GM18519 (cell line): ENCODE measurements at regions not wholly inside any gene's neighbourhood (a gene's known extent, or its start where the extent isn't known, plus 50 kb on each side); places are given as distances from the start of the nearest gene placed in this dataset.
"Not testable (repeated sequence)": the region's sequence is repeated elsewhere in the genome, so short reads cannot be mapped to it uniquely, and the experiment has no call there.

Experiments used
- ATAC-seq: cut with Tn5 transposase; IDR thresholded peaks from one replicate; pipeline ENCODE4 v1.9.1; 2021; ENCODE audit warnings: mild to moderate bottlenecking, moderate library complexity; ENCODE audit not compliant: unreplicated experiment, low FRiP score

DNA sequence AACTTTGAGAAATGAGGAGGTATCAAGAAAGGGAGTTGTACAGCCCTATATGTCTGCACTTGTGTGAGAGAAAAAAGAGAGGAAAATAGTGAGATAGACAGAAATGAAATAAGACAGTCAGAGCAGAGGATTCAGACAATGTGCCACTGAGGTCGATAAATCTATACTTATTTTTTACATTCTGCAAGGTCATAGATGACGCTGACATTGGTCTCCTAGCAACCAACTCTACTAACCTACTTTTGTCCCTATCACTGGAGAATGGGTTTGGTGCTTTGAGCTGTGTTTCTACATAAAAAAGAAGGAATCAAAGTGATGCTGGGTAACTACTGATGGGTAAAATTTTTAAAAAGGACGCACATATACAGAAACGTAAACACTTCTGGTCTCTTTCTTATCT lies 573.3 kb upstream of the RORB start:
- no peak for ATAC-seq

DNA sequence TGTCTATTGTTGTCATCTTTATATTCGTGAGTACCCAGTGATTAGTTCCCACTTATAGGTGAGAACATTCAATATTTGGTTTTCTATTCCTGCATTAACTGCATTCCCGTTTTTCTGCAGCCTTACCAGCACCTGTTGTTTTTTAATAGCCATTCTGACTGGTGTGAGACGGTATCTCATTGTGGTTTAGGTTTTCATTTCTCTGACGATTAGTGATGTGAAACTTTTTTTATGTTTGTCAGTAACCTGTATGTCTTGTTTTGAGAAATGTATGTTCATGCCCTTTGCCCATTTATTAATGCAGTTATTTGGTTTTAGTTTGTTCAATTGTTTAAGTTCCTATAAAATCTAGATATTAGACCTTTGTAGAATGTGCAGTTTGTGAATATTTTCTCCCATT lies 546.0 kb upstream of the RORB start:
- ATAC-seq, result no peak

DNA sequence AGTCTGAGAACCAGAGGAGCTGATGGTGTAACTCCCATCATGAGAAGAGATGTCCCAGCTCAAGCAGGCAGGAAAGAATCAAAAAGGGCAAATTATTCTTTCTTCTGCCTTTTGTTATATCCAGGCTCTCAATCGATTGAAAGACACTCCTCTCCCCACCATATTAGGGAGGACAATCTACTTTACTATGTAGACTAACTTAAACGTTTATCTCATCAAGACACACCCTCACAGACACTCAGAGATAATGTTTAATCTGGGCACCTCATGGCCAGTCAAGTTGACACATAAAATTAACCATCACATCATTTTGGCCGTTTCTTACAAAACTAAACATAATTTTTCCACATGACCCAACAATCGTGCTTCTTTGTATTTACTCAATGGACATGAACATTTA lies 534.3 kb upstream of the RORB start:
- ATAC-seq, result no peak

DNA sequence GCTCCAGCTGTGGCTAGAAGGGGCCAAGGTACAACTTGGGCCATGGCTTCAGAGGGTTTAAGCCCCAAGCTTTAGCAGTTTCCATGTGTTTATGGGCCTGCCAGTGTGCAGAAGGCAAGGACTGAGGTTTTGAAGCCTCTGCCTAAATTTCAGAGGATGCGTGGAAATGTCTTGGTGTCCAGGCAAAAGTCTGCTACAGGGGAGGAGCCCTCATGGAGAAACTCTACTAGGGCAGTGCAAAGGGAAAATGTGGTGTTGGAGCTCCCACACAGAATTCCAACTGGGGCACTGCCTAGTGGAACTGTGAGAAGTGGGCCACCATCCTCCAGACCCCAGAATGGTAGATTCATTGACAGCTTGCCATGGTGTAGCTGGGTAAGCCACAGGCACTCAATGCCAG lies 527.2 kb upstream of the RORB start:
- no peak for ATAC-seq

DNA sequence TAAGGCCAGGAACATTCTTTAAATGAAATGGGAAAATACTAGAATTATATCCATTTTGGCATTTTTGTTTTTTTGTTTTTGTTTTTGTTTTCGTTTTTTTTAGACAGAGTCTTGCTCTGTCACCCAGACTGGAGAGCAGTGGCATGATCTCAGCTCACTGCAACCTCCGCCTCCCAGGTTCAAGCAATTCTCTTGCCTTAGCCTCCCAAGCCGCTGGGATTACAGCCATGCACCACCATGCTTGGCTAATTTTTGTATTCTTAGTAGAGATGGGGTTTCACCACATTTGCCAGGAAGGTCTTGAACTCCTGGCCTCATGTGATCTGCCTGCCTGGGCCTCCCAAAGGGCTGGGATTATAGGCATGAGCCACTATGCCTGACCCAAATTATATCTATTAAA lies 520.7 kb upstream of the RORB start:
- not testable (repeated sequence) for ATAC-seq

DNA sequence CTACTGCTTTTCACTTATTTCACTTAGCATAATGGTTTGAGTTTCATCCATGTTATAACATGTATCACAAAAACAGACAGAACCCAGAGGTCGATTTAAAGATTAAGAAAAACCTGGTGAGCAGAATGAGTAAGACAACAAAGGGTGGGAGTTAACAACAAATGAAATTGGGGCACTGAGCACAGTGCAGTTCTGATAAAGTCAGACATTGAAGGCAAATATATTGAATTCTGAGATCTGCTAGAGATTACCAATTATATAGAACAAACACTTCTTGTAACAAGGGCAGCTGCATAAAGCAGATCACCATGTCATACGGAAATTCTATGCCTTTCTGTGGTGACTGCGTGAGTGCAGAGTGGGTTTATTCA lies 517.3 kb upstream of the RORB start:
- ATAC-seq, result no peak

DNA sequence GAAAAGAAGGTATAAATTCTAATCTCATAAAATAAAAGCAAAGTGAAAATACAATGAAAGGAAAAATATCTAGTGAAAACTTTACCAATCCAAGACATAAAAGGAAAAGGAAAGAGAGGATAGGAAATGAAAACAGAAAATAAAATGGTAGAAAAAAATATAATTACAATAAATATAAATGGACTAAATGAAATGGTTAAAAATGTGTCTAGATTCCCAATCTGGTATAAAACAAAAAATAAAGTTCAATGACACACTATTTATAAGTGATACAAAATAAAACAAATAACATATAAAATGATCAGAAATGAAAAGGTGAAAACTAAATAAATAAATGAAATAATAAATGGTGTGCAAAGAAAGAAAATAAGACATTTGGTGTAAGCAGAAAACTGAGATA lies 516.4 kb upstream of the RORB start:
- ATAC-seq, result no peak

DNA sequence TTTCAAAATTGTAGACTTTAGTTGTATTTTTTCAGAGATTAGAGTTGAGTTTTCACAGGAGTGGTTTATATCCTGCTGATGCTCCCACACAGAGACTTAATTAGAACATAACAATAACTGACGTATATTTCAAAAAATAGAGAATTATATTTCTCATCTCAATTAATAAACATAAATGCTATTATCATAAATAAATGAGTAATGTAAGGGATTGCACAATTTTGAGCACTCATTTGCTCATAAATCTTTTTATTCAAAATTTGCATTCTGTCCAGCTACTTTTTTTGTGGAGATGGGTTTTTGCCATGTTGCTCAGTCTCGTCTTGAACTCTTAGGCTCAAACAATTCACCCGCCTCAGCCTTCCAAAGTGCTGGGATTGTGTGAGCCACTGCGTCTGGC lies 515.7 kb upstream of the RORB start:
- no peak for ATAC-seq

DNA sequence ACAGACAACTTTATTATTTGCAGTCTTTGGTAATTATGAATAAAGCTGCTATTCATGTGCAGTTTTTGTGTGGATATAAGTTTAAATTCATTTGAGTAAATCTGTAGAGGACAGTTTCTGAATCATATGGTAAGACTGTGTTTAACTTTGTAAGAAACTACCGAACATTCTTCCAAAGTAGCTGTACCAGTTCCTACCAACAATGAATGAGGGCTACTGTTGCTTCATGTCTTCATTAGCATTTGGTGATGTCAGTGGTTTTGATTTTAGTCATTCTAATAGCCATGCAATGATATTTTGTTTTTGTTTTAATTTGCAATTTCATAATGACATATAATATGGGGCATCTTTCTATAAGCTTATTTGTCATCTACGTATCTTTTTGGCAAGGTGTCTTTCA lies 501.3 kb upstream of the RORB start:
- ATAC-seq, result no peak

DNA sequence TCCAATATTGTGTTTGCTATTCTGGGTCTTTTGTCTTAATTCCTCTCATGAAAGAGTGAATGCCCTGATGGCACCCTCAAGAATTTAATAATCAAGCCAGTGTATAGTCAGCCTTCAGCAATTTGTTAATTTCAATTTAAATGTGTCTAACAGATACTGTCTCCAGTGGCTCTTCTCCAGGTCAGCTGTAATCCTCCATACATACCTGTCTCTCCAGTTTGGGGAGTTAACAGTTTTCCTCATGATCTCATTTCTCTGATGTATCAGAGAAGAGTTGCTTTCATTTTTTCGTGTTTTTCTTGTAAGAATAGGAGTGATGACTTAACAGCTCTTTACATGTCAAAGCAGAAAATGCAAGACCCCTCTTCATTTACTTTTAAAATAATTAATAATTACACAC lies 500.3 kb upstream of the RORB start:
- no peak for ATAC-seq

DNA sequence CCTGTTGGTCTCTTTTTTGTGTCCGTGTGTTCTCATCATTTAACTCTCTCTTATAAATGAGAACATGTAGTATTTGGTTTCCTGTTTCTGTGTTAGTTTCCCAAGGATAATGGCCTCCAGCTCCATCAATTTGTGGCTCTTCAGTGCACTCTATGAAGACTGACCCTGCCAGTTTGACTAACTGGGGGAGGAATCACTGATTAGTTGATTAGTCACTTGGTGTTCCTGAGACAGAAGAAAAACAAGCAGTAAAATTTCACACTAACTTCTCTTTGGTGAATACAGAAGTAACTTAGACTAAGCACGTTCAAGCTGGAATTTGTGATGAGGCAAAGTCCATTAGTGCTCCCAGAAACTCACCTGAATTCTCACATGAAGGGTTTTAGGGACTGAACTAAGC lies 495.8 kb upstream of the RORB start:
- no peak for ATAC-seq

DNA sequence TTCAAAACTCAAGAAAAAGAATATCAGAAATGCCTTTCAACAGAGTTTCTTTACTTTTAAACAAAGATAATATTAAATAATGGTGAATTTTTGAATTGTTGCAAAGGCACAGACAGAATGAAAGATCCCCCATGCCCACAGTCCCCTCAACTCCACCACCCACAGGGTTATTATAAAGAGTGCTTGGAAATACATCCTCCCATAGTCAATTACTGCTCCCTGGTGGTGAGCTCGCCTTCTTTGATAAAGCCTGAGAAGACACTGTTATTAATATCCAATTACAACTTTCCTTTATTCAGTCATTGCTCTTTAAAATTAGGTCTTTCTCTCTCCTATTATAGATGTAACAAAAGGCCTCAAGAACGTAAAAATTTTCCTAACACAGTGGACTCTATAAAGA lies 490.2 kb upstream of the RORB start:
- no peak for ATAC-seq

DNA sequence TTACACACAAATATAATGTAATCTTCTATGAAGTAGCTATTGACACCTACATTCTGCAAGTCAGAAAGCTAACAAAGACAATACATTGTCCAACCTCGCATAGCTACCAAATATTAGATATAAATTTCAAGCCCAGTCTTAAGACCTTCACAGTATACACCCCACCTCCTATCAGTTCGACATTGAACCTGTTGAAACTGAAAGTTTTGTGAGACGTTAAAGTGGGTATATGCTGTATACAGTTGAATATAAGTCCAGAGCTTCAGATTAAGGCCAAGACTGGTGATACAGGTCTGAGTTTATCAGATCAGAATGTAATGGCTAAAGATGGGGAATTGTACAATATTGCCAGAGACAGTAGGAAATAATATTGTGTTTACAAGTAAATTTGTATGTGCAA lies 489.3 kb upstream of the RORB start:
- no peak for ATAC-seq

DNA sequence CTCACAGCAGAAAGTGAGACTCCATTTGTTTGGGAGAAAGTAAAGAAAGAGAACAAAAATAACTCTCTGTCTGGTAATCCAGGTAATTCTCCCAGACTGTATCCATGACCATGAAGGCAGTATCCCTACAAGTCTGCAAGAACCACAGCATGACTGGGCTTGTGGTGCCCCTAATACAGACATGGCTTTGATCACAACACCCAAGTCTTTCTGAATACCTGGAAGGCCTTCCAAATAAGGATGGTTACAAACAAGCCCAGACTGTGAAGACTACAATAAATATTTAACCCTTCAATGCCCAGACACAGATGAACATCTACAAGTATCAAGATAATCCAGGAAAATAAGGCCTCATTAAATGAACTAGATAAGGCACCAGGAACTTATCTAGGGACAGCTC lies 481.1 kb upstream of the RORB start:
- no peak for ATAC-seq

DNA sequence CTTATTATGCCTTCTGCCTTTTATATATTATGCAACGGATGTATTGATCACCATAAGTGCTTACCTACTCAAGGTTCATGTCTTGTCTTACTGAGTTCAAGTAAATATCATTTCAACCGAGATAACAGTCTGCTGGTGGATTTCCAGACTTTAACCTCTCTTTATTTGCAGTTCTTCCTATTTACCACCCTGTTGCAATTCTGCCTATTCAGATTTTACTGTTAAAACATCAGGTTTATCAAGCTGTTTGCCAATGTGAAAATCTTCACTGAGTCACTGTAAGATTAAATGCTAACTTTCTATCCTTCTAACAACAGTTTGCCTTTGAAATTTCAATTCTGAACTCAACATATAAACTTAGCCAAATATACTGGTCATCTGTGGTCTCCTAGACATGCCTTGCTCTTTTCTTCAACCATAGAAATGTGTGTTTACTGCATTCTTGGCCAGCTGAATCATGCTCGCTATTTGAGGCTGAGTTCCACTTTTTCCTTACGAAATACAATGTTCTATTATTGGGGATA lies 471.7 kb upstream of the RORB start:
- ATAC-seq, result no peak

DNA sequence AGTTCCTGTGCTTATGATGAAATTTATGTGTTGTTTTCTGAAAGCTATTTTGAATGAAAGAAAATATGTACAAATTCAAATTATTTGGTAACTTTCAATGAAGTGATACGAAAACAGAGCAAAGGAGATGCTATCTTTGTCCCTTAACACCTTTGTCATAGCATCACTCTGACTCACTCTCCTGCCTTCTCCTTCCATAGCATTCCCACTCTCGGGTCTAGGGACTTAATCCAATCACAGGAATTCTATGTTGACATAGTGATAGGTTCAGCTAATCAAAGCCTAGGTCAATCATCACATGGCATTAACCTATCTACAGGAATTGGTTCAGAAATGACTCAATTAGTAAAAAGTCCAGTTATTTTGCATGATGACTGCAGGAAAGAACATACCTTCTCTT lies 464.7 kb upstream of the RORB start:
- no peak for ATAC-seq

DNA sequence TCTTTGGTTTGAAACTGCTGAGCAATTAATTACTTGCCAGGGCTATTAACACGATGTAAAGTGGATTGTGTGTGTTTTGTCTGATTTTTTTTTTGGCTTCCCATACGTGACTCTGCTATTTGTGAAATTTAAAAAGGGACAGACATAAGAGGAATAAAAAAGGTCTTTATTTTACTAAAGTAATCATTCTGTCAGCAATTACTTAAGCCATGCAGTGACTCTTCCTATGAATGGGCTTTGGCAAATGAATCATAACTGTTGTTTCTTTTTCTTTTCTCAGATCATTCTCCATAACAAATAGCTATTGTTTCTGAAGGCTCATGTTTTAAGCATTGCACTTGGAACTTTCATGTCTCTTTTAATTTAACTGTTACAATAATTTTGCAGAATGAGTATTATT lies 461.3 kb upstream of the RORB start:
- ATAC-seq, result no peak

DNA sequence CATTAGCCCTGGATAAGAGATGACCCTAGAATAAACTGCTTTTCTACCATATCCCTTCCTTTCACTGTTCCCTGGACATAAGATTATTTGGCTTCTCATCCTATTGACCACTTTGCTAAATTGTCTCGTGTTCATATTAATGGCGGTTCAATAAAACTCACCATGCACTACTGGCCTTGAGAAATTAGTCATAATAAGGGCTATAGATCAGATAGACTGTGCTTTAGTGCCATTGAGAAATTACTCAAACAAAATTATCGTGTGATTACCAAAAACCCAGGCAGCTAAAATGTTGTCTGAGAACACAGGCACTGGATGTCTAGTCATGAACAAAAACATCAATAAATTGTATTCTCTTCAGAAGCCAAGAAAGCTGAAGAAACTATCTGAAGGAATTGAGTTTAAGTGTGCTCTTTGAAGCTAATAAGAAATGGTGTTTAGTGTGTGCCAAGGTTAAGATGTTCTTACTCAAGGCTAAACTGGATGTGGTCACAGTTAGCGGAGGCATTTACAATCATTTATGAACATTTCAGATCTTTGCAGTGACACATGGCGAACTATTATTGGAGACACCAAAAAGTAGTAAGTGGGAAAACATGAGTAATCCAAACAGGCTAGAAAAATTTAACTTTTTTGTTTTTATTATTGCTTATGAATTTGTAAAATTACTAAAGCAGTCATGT lies 460.4 kb upstream of the RORB start:
- no peak for ATAC-seq

DNA sequence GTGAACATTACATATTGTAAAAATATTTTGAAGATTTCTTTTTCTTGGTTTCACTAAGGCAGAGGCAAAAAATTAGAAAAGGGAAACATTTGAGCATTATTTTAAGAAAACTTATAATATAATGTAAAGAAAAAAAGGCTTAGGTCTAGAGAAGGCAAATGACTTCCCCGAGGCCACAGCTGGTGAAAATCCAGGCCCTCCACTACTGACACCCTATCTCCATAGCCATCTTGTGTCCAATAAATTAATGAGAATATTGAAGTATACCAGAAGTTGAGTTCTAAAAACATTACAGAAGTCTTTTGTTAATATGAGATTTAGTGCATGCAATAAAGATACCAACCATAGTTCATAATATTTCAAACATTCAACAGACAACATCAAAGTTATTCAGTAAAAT lies 459.9 kb upstream of the RORB start:
- ATAC-seq, result no peak

DNA sequence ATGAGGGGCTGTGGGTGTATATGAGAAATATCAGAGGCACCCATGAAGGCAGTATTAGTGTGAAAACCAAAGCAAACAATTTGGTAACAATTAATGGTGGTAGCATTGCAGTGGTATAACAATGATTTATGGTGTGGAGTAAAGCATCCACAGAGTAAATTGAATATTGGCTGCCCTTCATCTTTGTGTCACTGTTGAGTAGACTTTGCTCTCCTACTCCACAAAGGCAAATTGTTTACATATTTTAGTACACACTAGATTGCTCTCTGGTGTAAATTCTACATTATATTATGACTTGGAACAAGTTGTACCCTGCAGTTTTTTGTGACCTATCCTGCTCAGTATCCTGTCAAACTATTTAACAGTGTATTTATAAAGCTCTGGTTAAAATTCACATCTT lies 455.5 kb upstream of the RORB start:
- no peak for ATAC-seq

DNA sequence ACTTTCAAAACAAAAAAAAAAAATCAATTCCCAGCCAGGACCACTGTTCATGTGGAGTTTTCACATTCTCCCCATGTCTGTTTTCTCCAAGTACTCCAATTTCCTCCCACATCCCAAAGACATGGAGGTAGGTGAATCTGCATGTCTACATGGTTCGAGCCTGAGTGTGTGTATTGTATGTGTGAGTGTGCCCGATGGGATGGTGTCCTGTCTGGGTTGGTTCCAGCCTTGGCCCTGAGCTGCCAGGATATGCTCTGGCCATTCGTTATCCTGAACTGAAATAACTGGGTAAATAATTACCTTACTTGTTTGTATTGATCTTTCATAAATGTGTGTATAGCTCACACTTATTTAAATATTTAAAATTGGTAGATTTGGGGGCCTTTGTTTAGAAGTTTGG lies 452.3 kb upstream of the RORB start:
- no peak for ATAC-seq

DNA sequence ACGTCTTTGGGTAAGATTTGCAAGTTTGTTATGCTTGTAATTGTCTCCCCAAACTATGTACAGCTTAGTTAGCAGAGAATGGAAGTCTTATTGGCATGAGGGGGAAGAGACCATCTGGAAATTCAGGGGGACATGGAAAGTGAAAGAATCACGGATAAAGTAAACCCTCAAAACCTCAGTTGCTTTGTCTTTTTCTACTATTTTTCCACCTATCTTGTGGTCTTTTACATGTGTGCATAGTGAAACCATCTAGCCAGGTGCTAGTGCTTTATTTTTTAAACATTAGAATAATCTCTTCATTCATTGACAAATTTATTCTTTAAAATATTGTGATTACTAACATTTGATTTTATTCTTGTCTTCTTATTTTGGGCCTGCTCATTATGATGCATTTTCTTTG lies 441.1 kb upstream of the RORB start:
- ATAC-seq, result no peak

DNA sequence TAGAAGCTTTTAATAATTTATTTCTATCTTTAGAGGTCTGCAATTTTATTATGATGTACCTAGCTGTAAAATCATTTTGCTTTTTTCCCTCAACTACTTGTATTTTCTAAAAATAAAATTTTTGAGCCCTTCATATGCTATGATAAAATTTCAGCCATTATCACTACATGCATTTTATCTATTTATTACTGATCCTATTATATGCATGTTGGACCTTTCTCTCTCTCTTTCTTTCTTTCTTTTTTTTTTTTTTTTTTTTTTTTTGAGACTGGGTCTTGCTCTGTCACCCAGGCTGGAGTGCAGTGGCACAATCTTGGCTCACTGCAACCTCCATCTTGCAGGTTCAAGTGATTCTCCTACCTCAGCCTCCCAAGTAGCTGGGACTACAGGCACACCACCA lies 440.1 kb upstream of the RORB start:
- not testable (repeated sequence) for ATAC-seq
